IPS DF 4.7 (cell line): ENCODE measurements at regions not wholly inside any gene's neighbourhood (a gene's known extent, or its start where the extent isn't known, plus 50 kb on each side); places are given as distances from the start of the nearest gene placed in this dataset.
A peak's percentile ranks its signal among the peaks of the same experiment; 100 is the strongest.
"Not testable (repeated sequence)": the region's sequence is repeated elsewhere in the genome, so short reads cannot be mapped to it uniquely, and the experiment has no call there.

ENCODE experiments used
- DNase-seq: peaks from one replicate; pipeline ENCODE4 v3.0.0-alpha.2; 2013; ENCODE audit warnings: low spot score; ENCODE audit errors: extremely low read depth

GRCh38 chr10:29797616-29798015 lies 162.8 kb upstream of the SVIL start:
- no peak for DNase-seq

- no peak for DNase-seq
These were observed 161.1 kb upstream of the SVIL start for GRCh38 chr10:29795850-29796249.

- no peak for DNase-seq
These were observed 160.2 kb upstream of the SVIL start for GRCh38 chr10:29794776-29795611.

- no peak for DNase-seq
These were observed 157.0 kb upstream of the SVIL start for GRCh38 chr10:29791773-29792172.

- DNase-seq: no peak
These were observed 155.4 kb upstream of the SVIL start for GRCh38 chr10:29790207-29790606.

- DNase-seq: no peak
These were observed 153.3 kb upstream of the SVIL start for GRCh38 chr10:29788113-29788512.

GRCh38 chr10:29785701-29786100 lies 150.9 kb upstream of the SVIL start:
- DNase-seq: no peak

- DNase-seq: peak; percentile 49
These were observed 149.5 kb upstream of the SVIL start for GRCh38 chr10:29784175-29784773.

- DNase-seq: no peak
These were observed 148.6 kb upstream of the SVIL start for GRCh38 chr10:29783201-29783947.

- DNase-seq: no peak
These were observed 145.9 kb upstream of the SVIL start for GRCh38 chr10:29780639-29781038.

GRCh38 chr10:29780096-29780495 lies 145.3 kb upstream of the SVIL start:
- no peak for DNase-seq

- no peak for DNase-seq
These were observed 141.5 kb upstream of the SVIL start for GRCh38 chr10:29776246-29776645.

- DNase-seq: no peak
These were observed 139.7 kb upstream of the SVIL start for GRCh38 chr10:29774475-29774874.

- DNase-seq: no peak
These were observed 138.9 kb upstream of the SVIL start for GRCh38 chr10:29773675-29774091.

- DNase-seq: no peak
These were observed 137.6 kb upstream of the SVIL start for GRCh38 chr10:29772403-29772802.

GRCh38 chr10:29771376-29771775 lies 136.6 kb upstream of the SVIL start:
- DNase-seq: no peak

GRCh38 chr10:29769277-29769676 lies 134.5 kb upstream of the SVIL start:
- DNase-seq: not testable (repeated sequence)

- DNase-seq: no peak
These were observed 133.2 kb upstream of the SVIL start for GRCh38 chr10:29767968-29768367.

GRCh38 chr10:29766753-29767152 lies 132.0 kb upstream of the SVIL start:
- no peak for DNase-seq

GRCh38 chr10:29765330-29765729 lies 130.6 kb upstream of the SVIL start:
- no peak for DNase-seq

GRCh38 chr10:29763396-29763795 lies 128.6 kb upstream of the SVIL start:
- no peak for DNase-seq

- DNase-seq: no peak
These were observed 127.1 kb upstream of the SVIL start for GRCh38 chr10:29761916-29762315.
